ENCODE measurements at regions not wholly inside any gene's neighbourhood (a gene's known extent, or its start where the extent isn't known, plus 50 kb on each side); places are given as distances from the start of the nearest gene placed in this dataset.
A peak's percentile ranks its signal among the peaks of the same experiment; 100 is the strongest.

- DNase-seq = no peak
Measured at GRCh38 chr11:88448131-88448670, 110.7 kb upstream of the CTSC start.

- no peak for DNase-seq
Measured at GRCh38 chr11:88447281-88447680, 109.7 kb upstream of the CTSC start.

- no peak for DNase-seq
Measured at GRCh38 chr11:88439356-88439755, 101.8 kb upstream of the CTSC start.

- DNase-seq = no peak
Measured at GRCh38 chr11:88438721-88439120, 101.2 kb upstream of the CTSC start.

GRCh38 chr11:88435415-88435814 is 97.9 kb upstream of the CTSC start:
- no peak for DNase-seq

GRCh38 chr11:88434333-88434976 is 96.9 kb upstream of the CTSC start:
- no peak for DNase-seq

GRCh38 chr11:88433536-88434230 is 96.1 kb upstream of the CTSC start:
- no peak for DNase-seq

- DNase-seq = no peak
Measured at GRCh38 chr11:88431675-88432341, 94.3 kb upstream of the CTSC start.

- no peak for DNase-seq
Measured at GRCh38 chr11:88428959-88429358, 91.4 kb upstream of the CTSC start.

- no peak for DNase-seq
Measured at GRCh38 chr11:88427719-88428118, 90.2 kb upstream of the CTSC start.

GRCh38 chr11:88424881-88425280 is 87.3 kb upstream of the CTSC start:
- DNase-seq = no peak

- peak; percentile 37 for DNase-seq
Measured at GRCh38 chr11:88421530-88421929, 84.0 kb upstream of the CTSC start.

- DNase-seq = no peak
Measured at GRCh38 chr11:88420165-88420791, 82.7 kb upstream of the CTSC start.

GRCh38 chr11:88418508-88418907 is 81.0 kb upstream of the CTSC start:
- DNase-seq = no peak

- DNase-seq = no peak
Measured at GRCh38 chr11:88415495-88415894, 78.0 kb upstream of the CTSC start.

GRCh38 chr11:88414981-88415413 is 77.5 kb upstream of the CTSC start:
- DNase-seq = peak; percentile 11

GRCh38 chr11:88414385-88414861 is 76.9 kb upstream of the CTSC start:
- DNase-seq = peak; percentile 17

- no peak for DNase-seq
Measured at GRCh38 chr11:88411265-88411664, 73.7 kb upstream of the CTSC start.

- no peak for DNase-seq
Measured at GRCh38 chr11:88410656-88411055, 73.1 kb upstream of the CTSC start.

GRCh38 chr11:88410056-88410455 is 72.5 kb upstream of the CTSC start:
- no peak for DNase-seq

GRCh38 chr11:88406876-88407275 is 69.3 kb upstream of the CTSC start:
- no peak for DNase-seq

GRCh38 chr11:88405853-88406252 is 68.3 kb upstream of the CTSC start:
- DNase-seq = no peak
